Activated CD4-positive, alpha-beta T cell treated with anti-CD3 and anti-CD28 coated beads for 48 hours (primary cell): ENCODE measurements at regions not wholly inside any gene's neighbourhood (a gene's known extent, or its start where the extent isn't known, plus 50 kb on each side); places are given as distances from the start of the nearest gene placed in this dataset.
"Not testable (repeated sequence)": the region's sequence is repeated elsewhere in the genome, so short reads cannot be mapped to it uniquely, and the experiment has no call there.

Experiments
- DNase-seq: peaks from one replicate; pipeline ENCODE4 v3.0.0-alpha.2; 2020

- DNase-seq = no peak
Observed at GRCh38 chr1:22320587-22321344, 130.9 kb upstream of the ZBTB40 start.

DNA sequence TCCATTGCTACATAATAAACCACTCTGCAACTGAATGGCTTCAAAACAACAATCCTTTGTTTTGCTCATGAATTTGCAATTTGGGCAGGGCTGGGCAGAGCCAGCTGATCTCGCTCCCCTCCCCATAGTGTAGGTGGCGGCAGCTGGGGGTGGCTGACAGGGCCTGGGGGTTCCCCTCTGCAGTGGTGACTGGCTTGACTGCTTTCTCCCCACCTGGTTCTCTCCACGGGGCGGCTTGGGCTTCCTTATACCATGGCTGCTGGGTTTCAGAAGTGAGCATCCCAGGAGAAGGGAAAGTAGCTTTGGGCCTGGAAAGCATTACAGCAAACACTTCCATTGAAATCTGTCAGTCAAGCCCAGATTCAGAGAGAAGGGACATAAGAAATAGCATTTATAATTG is 129.7 kb upstream of the ZBTB40 start:
- DNase-seq = no peak

DNA sequence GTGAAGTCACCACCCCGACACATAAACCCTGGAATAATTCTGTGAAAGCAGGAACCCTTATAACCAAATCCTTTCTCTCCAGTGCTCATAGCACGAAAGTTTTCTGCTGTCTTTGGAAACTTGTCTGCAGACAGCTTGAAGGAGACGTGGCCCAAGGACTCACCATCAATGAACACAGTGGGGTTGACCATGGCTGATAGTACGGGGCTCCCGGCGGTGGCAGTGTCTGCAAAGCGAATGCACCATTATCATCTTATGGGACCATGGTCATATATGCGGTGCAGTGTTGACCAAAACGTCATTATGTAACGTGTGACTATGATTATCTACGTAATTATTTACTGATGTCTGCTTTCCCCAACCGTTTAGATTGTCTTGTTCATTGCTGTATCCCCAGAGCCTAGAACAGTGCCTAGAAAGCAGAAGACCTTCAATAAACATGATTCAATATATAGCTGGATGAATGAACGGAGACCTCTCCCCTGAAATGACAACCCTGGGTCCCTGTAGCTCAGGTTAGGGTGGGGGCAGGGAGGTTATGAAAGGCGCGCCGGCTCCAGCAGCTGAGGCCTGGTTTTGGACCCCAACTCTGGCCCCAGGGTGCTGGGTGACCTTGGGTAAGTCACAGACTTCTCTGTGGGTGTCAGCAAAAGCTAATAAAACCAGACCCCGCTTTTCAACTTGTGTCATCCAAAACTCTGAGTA is 128.4 kb upstream of the ZBTB40 start:
- DNase-seq = no peak

GRCh38 chr1:22323846-22324504 is 127.7 kb upstream of the ZBTB40 start:
- DNase-seq = no peak

DNA sequence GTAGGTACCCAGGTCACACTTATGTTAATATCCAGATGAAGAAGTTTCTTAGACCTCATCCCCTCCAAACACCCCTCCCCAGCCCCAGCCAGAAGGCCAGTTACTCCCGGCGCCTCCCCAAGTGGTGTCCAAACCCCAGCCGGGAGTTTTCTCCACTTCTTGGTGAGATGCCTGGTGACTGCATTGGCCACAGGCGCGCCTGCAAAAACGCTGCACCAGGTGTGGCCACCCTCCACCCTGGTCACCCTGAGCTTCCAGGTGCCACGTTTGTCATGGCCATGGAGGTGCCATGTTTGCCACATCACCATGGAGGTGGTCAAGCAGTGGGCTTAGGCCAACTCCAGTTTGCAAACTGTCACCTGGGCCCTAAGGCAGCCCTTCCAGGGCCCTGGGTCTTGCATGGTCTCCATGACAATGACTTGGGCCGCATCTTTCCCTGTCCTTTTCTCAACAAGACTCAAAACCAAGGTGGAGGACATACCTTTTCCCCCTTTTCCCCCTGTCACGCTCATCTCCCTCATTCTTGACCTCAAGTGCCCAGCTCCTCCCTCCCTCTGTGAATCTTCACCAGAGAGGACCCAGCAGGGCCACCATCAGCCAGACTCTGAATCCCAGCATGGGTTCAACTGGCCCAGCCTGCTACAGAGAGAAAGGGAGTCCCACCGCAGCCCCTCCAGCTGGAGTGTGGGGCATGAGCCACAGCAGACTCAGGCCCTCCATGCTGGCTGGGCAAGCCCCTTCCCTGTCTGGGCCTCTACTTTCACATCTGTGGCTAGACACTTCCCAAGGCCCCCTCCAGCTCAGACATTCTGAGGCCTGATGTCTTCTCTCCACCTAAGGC is 125.9 kb upstream of the ZBTB40 start:
- no peak for DNase-seq

DNA sequence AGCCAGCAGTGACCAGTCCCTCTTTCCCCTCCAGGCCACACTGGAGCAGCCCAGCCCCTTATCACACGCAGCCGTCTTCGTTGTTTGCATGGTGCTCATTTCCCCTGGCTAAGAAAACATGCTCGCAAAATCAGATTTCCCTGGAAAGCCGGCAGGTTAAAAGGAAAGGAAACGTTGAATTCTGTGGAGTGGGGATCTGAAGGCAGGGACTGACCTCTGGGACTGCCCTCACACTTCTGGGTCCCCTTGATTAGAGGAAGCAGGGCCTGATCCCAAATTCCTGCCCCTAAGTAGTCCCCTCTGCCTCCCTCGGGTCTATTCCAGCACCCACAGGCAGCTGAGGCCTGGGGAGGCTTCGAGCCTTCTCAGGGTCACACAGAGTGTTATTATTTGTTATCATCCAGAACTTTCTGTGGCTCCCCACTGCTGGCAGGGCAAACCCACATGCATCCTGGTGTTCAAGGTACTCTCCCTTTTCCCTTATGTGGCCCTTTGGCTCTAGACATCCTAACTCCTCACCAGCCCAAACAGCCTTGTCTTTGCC is 125.2 kb upstream of the ZBTB40 start:
- no peak for DNase-seq

DNA sequence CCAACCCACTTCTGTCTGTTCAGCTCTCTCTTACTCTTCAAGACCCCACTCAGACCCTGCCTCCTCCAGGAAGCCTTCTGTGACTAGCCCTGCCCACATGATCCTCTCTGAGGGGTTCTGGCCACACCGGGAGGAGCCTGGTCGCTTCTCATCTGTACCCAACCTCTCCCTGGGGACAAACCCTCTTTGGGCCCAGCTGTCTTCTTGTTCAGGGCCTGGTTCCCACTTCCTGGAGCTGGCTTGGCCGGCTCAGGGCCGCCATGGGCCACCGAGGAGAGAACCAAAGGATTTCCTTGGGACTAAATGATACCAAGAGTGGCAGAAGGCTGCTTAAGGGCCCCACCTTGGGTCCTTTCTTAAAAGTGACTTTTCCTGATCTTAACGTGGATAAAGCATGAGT is 124.7 kb upstream of the ZBTB40 start:
- DNase-seq = no peak

GRCh38 chr1:22327411-22327810 is 124.2 kb upstream of the ZBTB40 start:
- DNase-seq = no peak

- no peak for DNase-seq
Observed at GRCh38 chr1:22328331-22329147, 123.1 kb upstream of the ZBTB40 start.

GRCh38 chr1:22329148-22329515 is 122.5 kb upstream of the ZBTB40 start:
- no peak for DNase-seq

DNA sequence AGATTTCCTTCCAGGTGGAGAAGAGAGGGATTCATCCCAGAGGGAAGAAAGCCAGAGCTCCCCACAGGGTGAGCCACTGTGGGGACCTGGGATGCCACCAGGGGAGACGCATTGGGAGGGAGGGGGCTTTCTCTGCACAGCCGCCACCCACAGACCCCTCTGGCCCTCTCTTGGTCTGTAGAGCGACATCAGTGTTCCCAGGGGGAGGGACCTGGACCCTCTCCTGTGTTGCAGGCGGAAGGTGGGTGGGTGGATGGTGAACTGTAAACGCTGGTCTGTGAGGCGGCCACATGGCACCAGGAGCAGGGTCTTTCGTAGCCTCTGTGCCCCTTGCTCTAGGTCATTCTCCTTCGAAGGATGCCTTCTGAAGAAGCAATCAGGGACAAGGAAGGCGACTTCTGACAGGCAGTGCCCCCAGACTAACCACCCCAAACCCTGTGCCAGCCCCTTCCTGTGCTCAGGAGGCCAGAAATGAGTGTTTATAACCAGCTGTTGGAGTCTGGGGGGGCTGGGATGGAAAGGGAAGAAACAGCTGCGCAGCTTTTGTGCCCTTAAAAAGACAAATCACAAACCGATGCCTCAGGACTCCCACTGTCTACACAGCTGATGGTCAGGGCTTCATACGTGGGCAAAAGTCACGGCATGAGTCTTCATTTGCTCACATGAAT is 121.4 kb upstream of the ZBTB40 start:
- no peak for DNase-seq

GRCh38 chr1:22330760-22331119 is 120.9 kb upstream of the ZBTB40 start:
- DNase-seq = no peak

- no peak for DNase-seq
Observed at GRCh38 chr1:22331618-22332423, 119.8 kb upstream of the ZBTB40 start.

GRCh38 chr1:22332424-22332717 is 119.3 kb upstream of the ZBTB40 start:
- no peak for DNase-seq

- DNase-seq = no peak
Observed at GRCh38 chr1:22332795-22333499, 118.7 kb upstream of the ZBTB40 start.

GRCh38 chr1:22333516-22334121 is 118.0 kb upstream of the ZBTB40 start:
- no peak for DNase-seq

GRCh38 chr1:22334860-22335550 is 116.6 kb upstream of the ZBTB40 start:
- DNase-seq = no peak

DNA sequence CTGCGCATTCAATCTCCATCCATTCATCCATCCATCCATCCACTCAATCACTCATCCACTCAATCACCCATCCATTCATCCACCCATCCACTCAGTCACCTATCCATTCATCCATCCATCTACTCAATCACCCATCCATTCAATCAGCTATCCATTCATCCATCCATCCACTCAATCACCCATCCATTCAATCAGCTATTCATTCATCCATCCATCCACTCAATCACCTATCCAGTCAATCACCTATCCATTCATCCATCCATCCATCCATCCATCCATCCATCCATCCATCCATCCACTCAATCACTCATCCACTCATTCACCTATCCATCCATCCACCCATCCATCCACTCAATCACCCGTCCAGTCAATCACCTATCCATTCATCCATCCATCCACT is 115.4 kb upstream of the ZBTB40 start:
- not testable (repeated sequence) for DNase-seq
